ENCODE measurements at regions not wholly inside any gene's neighbourhood (a gene's known extent, or its start where the extent isn't known, plus 50 kb on each side); places are given as distances from the start of the nearest gene placed in this dataset.

GRCh38 chr19:29381353-29382203, 144.2 kb upstream of the VSTM2B start (continued):
- TF ChIP-seq CHD7 (IDR thresholded peaks at IDR 0.05; ENCODE audit: insufficient replicate concordance, low read length) (no peak), POU5F1 (IDR thresholded peaks at IDR 0.05; ENCODE audit: low read depth, low read length) (no peak), RFX5 (IDR thresholded peaks at IDR 0.05; ENCODE audit: borderline replicate concordance, low read depth, low read length) (no peak), CBX5 (IDR thresholded peaks at IDR 0.05; ENCODE audit: low read depth, low read length) (no peak), SP2 (IDR thresholded peaks at IDR 0.05; ENCODE audit: low read length) (no peak), CHD1 (IDR thresholded peaks at IDR 0.05; ENCODE audit: low read depth, low read length) (no peak)
